ENCODE measurements at regions not wholly inside any gene's neighbourhood (a gene's known extent, or its start where the extent isn't known, plus 50 kb on each side); places are given as distances from the start of the nearest gene placed in this dataset.

DNA sequence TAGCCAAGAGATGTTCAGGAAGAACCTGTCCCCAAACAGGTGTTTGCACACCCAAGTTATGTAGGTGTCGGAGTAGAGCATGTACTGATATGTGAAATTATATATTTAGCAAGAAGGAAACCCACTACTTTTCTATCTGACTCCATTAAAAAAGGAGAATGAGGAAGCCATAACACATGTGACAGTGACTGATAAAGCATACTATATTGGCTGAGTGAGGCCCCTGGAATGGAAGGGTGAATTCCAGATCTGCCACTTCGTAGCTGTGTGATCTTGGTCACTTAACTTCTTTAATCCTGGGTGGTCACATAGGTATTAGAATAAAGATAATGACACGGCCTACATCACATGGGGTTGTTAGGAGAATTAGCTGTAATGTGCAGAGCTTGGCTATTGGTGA is 116.0 kb upstream of the MAN2A1 start:
- TF ChIP-seq, protein P1, sequence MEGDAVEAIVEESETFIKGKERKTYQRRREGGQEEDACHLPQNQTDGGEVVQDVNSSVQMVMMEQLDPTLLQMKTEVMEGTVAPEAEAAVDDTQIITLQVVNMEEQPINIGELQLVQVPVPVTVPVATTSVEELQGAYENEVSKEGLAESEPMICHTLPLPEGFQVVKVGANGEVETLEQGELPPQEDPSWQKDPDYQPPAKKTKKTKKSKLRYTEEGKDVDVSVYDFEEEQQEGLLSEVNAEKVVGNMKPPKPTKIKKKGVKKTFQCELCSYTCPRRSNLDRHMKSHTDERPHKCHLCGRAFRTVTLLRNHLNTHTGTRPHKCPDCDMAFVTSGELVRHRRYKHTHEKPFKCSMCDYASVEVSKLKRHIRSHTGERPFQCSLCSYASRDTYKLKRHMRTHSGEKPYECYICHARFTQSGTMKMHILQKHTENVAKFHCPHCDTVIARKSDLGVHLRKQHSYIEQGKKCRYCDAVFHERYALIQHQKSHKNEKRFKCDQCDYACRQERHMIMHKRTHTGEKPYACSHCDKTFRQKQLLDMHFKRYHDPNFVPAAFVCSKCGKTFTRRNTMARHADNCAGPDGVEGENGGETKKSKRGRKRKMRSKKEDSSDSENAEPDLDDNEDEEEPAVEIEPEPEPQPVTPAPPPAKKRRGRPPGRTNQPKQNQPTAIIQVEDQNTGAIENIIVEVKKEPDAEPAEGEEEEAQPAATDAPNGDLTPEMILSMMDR (IDR thresholded peaks at IDR 0.05 in 8 of 11, conservative IDR thresholded peaks at IDR 0.05 in 3 of 11), result no peak
- no peak for TF ChIP-seq POLR2A (IDR thresholded peaks at IDR 0.05)

Data from spleen (tissue), 7 donors.